Right atrium auricular region (tissue), 2 donors: ENCODE measurements at regions not wholly inside any gene's neighbourhood (a gene's known extent, or its start where the extent isn't known, plus 50 kb on each side); places are given as distances from the start of the nearest gene placed in this dataset.
A peak's percentile ranks its signal among the peaks of the same experiment; 100 is the strongest.
"Not testable (repeated sequence)": the region's sequence is repeated elsewhere in the genome, so short reads cannot be mapped to it uniquely, and the experiment has no call there.

ENCODE experiments used
- DNase-seq: peaks from one replicate; pipeline ENCODE4 v3.0.0-alpha.2; 2019; ENCODE audit warnings: low spot score
- H3K27ac ChIP-seq, 2 donors: fragments of 200-600 bp; sonication (generic); 1 replicate in 1 of 2; 2 replicates in 1 of 2; pipeline ENCODE4 v1.5.1; 2016 to 2019
- H3K27me3 ChIP-seq, 2 donors: fragments of 200-600 bp; sonication (generic); one replicate each; pipeline versions ENCODE4 v1.5.1 to v1.6.0; 2017 to 2019
- H3K36me3 ChIP-seq: fragments of 200-600 bp; sonication (generic); one replicate; pipeline ENCODE4 v1.5.1; 2016
- H3K4me1 ChIP-seq, 2 donors: fragments of 200-600 bp; sonication (generic); one replicate each; pipeline versions ENCODE4 v1.5.1 to v1.6.0; 2017 to 2019
- H3K4me3 ChIP-seq, 2 donors: fragments of 200-600 bp; sonication (generic); 1 replicate in 1 of 2; 2 replicates in 1 of 2; pipeline ENCODE4 v1.5.1; 2017 to 2019; ENCODE audit warnings: mild to moderate bottlenecking in 1 of 2, moderate library complexity in 1 of 2
- H3K9me3 ChIP-seq, 2 donors: fragments of 200-600 bp; sonication (generic); one replicate each; pipeline ENCODE4 v1.5.1; 2019
- CTCF ChIP-seq, 2 donors: fragments of 200-600 bp; sonication (generic); IDR thresholded peaks; one replicate each; pipeline ENCODE4 v1.5.1; 2019; ENCODE audit warnings: antibody characterized with exemption in 2 of 2

- H3K27ac ChIP-seq: peak overlapping the region; percentile 62 to 67
- H3K4me3 ChIP-seq: no peak overlapping the region
- H3K9me3 ChIP-seq: no peaks in the 10 kb centered on the region
- H3K36me3 ChIP-seq: no peaks in the 10 kb centered on the region
- no peak for TF ChIP-seq CTCF (IDR thresholded peaks at IDR 0.05)
- H3K4me1 ChIP-seq: peaks cover 0 to 22% of the 10 kb centered on the region in 2 donors
- H3K27me3 ChIP-seq: no peaks in the 10 kb centered on the region
- DNase-seq: peak; percentile 60
Measured at GRCh38 chr13:40352802-40353562, 313.5 kb downstream of the FOXO1 start.

GRCh38 chr13:40355126-40355724 lies 311.2 kb downstream of the FOXO1 start:
- DNase-seq: peak; percentile 50
- Histone ChIP-seq H3K4me1 (peaks cover 0 to 22% of the 10 kb centered on the region in 2 donors), H3K9me3 (no peaks in the 10 kb centered on the region), H3K36me3 (no peaks in the 10 kb centered on the region), H3K27ac (no peak overlapping the region), H3K4me3 (no peak overlapping the region), H3K27me3 (no peaks in the 10 kb centered on the region)
- TF ChIP-seq CTCF (IDR thresholded peaks at IDR 0.05): no peak

GRCh38 chr13:40356011-40356410 lies 310.4 kb downstream of the FOXO1 start:
- Histone ChIP-seq H3K4me3 (no peak overlapping the region), H3K27ac (no peak overlapping the region), H3K27me3 (no peaks in the 10 kb centered on the region), H3K4me1 (peaks cover 0 to 22% of the 10 kb centered on the region in 2 donors), H3K36me3 (no peaks in the 10 kb centered on the region), H3K9me3 (no peaks in the 10 kb centered on the region)
- TF ChIP-seq CTCF (IDR thresholded peaks at IDR 0.05): no peak
- no peak for DNase-seq

GRCh38 chr13:40356458-40356857 lies 310.0 kb downstream of the FOXO1 start:
- not testable (repeated sequence) for H3K27ac ChIP-seq, H3K9me3 ChIP-seq, H3K27me3 ChIP-seq, H3K36me3 ChIP-seq, H3K4me3 ChIP-seq, DNase-seq
- H3K4me1 ChIP-seq: peaks cover 0 to 21% of the 10 kb centered on the region in 2 donors

- Histone ChIP-seq H3K27ac (no peak overlapping the region), H3K4me3 (no peak overlapping the region), H3K9me3 (no peaks in the 10 kb centered on the region), H3K4me1 (no peaks in the 10 kb centered on the region), H3K36me3 (no peaks in the 10 kb centered on the region), H3K27me3 (no peaks in the 10 kb centered on the region)
- TF ChIP-seq CTCF (IDR thresholded peaks at IDR 0.05): no peak
- DNase-seq: peak; percentile 32
Measured at GRCh38 chr13:40362502-40362901, 303.9 kb downstream of the FOXO1 start.

- H3K4me3 ChIP-seq: no peak overlapping the region
- no peak for TF ChIP-seq CTCF (IDR thresholded peaks at IDR 0.05)
- no peak for DNase-seq
- no peak overlapping the region for H3K27ac ChIP-seq
- no peaks in the 10 kb centered on the region for H3K4me1 ChIP-seq
- no peaks in the 10 kb centered on the region for H3K9me3 ChIP-seq
- H3K27me3 ChIP-seq: no peaks in the 10 kb centered on the region
- no peaks in the 10 kb centered on the region for H3K36me3 ChIP-seq
Measured at GRCh38 chr13:40363653-40364052, 302.8 kb downstream of the FOXO1 start.
